ENCODE measurements at regions not wholly inside any gene's neighbourhood (a gene's known extent, or its start where the extent isn't known, plus 50 kb on each side); places are given as distances from the start of the nearest gene placed in this dataset.

- DNase-seq (ENCODE audit: low read depth, low spot score), result no peak
- CTCF ChIA-PET, result no interaction called here
- WGBS (ENCODE audit: insufficient coverage, insufficient replicate concordance, low lambda C conversion rate, missing lambda C conversion rate), result 35% methylated on average over 6 of the region's 6 CpGs
- no peak overlapping the region for H3K4me3 ChIP-seq
- H3K4me1 ChIP-seq (ENCODE audit: control insufficient read depth, insufficient read depth, low read length), result no peaks in the 10 kb centered on the region
- H4K20me1 ChIP-seq (ENCODE audit: control insufficient read depth, insufficient read depth), result no peaks in the 10 kb centered on the region
- no peaks in the 10 kb centered on the region for H3K36me3 ChIP-seq (ENCODE audit: control insufficient read depth in 2 of 2, insufficient read depth in 2 of 2, low read length in 1 of 2)
- no peak overlapping the region for H2AFZ ChIP-seq (ENCODE audit: control insufficient read depth, low read depth, low read length)
- FAIRE-seq, result no peak
- H3K9ac ChIP-seq (ENCODE audit: control insufficient read depth, insufficient read depth, low read length), result no peak overlapping the region
- no peak overlapping the region for H3K4me2 ChIP-seq (ENCODE audit: control insufficient read depth, insufficient read depth)
- no TSS peak for BruUV-seq (replicated peaks)
- RAD21 ChIA-PET (ENCODE audit: unreplicated experiment), result no interaction called here
- no peak for ATAC-seq
- no peaks in the 10 kb centered on the region for H3K9me3 ChIP-seq (replicated peaks; ENCODE audit: control insufficient read depth, insufficient read depth, low read length)
- no peaks in the 10 kb centered on the region; a peak in 2 of 4 replicates for H3K27me3 ChIP-seq (replicated peaks in 1 of 2; ENCODE audit: control insufficient read depth in 2 of 2, insufficient read depth in 2 of 2, low read length in 1 of 2)
- intact Hi-C loops (cut with micrococcal nuclease; ENCODE audit: unreplicated experiment), result no loop called here
- TF ChIP-seq SREBF1 (IDR thresholded peaks at IDR 0.05; ENCODE audit: low read length), result no peak
- TF ChIP-seq ZNF217 (IDR thresholded peaks at IDR 0.05), result no peak
- TF ChIP-seq CBX5 (IDR thresholded peaks at IDR 0.05; ENCODE audit: low read depth), result no peak
- TF ChIP-seq RB1 (IDR thresholded peaks at IDR 0.05; ENCODE audit: borderline replicate concordance), result no peak
- TF ChIP-seq SMARCA5 (IDR thresholded peaks at IDR 0.05), result no peak
- TF ChIP-seq ETV6 (conservative IDR thresholded peaks at IDR 0.05 in 1 of 2, IDR thresholded peaks at IDR 0.05 in 1 of 2; ENCODE audit: borderline replicate concordance in 1 of 2, low read depth in 1 of 2), result no peak
- TF ChIP-seq, protein P1, sequence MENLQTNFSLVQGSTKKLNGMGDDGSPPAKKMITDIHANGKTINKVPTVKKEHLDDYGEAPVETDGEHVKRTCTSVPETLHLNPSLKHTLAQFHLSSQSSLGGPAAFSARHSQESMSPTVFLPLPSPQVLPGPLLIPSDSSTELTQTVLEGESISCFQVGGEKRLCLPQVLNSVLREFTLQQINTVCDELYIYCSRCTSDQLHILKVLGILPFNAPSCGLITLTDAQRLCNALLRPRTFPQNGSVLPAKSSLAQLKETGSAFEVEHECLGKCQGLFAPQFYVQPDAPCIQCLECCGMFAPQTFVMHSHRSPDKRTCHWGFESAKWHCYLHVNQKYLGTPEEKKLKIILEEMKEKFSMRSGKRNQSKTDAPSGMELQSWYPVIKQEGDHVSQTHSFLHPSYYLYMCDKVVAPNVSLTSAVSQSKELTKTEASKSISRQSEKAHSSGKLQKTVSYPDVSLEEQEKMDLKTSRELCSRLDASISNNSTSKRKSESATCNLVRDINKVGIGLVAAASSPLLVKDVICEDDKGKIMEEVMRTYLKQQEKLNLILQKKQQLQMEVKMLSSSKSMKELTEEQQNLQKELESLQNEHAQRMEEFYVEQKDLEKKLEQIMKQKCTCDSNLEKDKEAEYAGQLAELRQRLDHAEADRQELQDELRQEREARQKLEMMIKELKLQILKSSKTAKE (IDR thresholded peaks at IDR 0.05; ENCODE audit: low read depth, poor library complexity, severe bottlenecking), result no peak
- TF ChIP-seq, protein P2, sequence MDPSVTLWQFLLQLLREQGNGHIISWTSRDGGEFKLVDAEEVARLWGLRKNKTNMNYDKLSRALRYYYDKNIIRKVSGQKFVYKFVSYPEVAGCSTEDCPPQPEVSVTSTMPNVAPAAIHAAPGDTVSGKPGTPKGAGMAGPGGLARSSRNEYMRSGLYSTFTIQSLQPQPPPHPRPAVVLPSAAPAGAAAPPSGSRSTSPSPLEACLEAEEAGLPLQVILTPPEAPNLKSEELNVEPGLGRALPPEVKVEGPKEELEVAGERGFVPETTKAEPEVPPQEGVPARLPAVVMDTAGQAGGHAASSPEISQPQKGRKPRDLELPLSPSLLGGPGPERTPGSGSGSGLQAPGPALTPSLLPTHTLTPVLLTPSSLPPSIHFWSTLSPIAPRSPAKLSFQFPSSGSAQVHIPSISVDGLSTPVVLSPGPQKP (IDR thresholded peaks at IDR 0.05; ENCODE audit: low read depth, low read length), result no peak
- no peak for TF ChIP-seq HDAC6 (IDR thresholded peaks at IDR 0.05; ENCODE audit: unreplicated experiment)
- no peak for TF ChIP-seq ZNF384 (IDR thresholded peaks at IDR 0.05; ENCODE audit: borderline replicate concordance, low read depth, low read length)
- no peak for TF ChIP-seq JUNB (IDR thresholded peaks at IDR 0.05)
- TF ChIP-seq ZNF274 (IDR thresholded peaks at IDR 0.05; ENCODE audit: insufficient read depth, insufficient read length), result no peak
- TF ChIP-seq TBL1XR1 (IDR thresholded peaks at IDR 0.05; ENCODE audit: low read depth, low read length), result no peak
- SMC1A ChIA-PET (ENCODE audit: uncharacterized antibody, unreplicated experiment), result no interaction called here
- POLR2A ChIA-PET, result no interaction called here
- no peaks in the 10 kb centered on the region for H3K79me2 ChIP-seq (ENCODE audit: control insufficient read depth, insufficient read depth, low read length)
- in situ Hi-C loops (cut with MboI), result no loop called here
- no peak overlapping the region for H3K27ac ChIP-seq (ENCODE audit: control insufficient read depth, insufficient read depth)
These were observed 105.4 kb downstream of the ETAA1 start for GRCh38 chr2:67502346-67503065.

Measured in GM12878 (cell line).